G401 (cell line): ENCODE measurements at regions not wholly inside any gene's neighbourhood (a gene's known extent, or its start where the extent isn't known, plus 50 kb on each side); places are given as distances from the start of the nearest gene placed in this dataset.
A peak's percentile ranks its signal among the peaks of the same experiment; 100 is the strongest.
"Not testable (repeated sequence)": the region's sequence is repeated elsewhere in the genome, so short reads cannot be mapped to it uniquely, and the experiment has no call there.

Source experiments
- DNase-seq: peaks from one replicate; pipeline ENCODE4 v3.0.0-alpha.2; 2015; ENCODE audit warnings: low spot score
- in situ Hi-C: cut with HindIII; loops from 2 replicates; pipeline ENCODE4 v1.10.0; 2016; ENCODE audit warnings: low sequenced_read_pairs, mixed read lengths

GRCh38 chr11:45428541-45429230, 142.5 kb upstream of the SYT13 start:
- no peak for DNase-seq
- in situ Hi-C loops, result no loop called here

- DNase-seq, result no peak
- in situ Hi-C loops, result no loop called here
Measured at GRCh38 chr11:45428116-45428515, 142.0 kb upstream of the SYT13 start.

- DNase-seq, result no peak
- in situ Hi-C loops, result no loop called here
Measured at GRCh38 chr11:45424411-45425180, 138.5 kb upstream of the SYT13 start.

GRCh38 chr11:45423475-45424120, 137.5 kb upstream of the SYT13 start:
- in situ Hi-C loops, result no loop called here
- DNase-seq, result no peak

GRCh38 chr11:45423036-45423435, 136.9 kb upstream of the SYT13 start:
- DNase-seq, result no peak
- in situ Hi-C loops, result no loop called here

GRCh38 chr11:45414088-45414487, 127.9 kb upstream of the SYT13 start:
- in situ Hi-C loops, result no loop called here
- no peak for DNase-seq

GRCh38 chr11:45413156-45413858, 127.2 kb upstream of the SYT13 start:
- DNase-seq, result no peak
- in situ Hi-C loops, result no loop called here

- peak; percentile 56 for DNase-seq
- in situ Hi-C loops, result no loop called here
Measured at GRCh38 chr11:45412521-45412920, 126.4 kb upstream of the SYT13 start.

GRCh38 chr11:45412051-45412471, 125.9 kb upstream of the SYT13 start:
- in situ Hi-C loops, result no loop called here
- DNase-seq, result peak; percentile 55

GRCh38 chr11:45411228-45411946, 125.2 kb upstream of the SYT13 start:
- DNase-seq, result peak; percentile 59
- in situ Hi-C loops, result no loop called here

- DNase-seq, result no peak
- in situ Hi-C loops, result no loop called here
Measured at GRCh38 chr11:45410391-45411227, 124.5 kb upstream of the SYT13 start.

GRCh38 chr11:45409587-45409986, 123.4 kb upstream of the SYT13 start:
- in situ Hi-C loops, result no loop called here
- no peak for DNase-seq

- in situ Hi-C loops, result no loop called here
Measured at GRCh38 chr11:45407226-45407625, 121.1 kb upstream of the SYT13 start.

GRCh38 chr11:45405916-45406670, 120.0 kb upstream of the SYT13 start:
- no peak for DNase-seq
- in situ Hi-C loops, result no loop called here

More at GRCh38 chr11:45407226-45407625, 121.1 kb upstream of the SYT13 start:
- DNase-seq, result no peak

GRCh38 chr11:45403521-45403920, 117.4 kb upstream of the SYT13 start:
- DNase-seq, in situ Hi-C loops: not testable (repeated sequence)

GRCh38 chr11:45402049-45402630, 116.0 kb upstream of the SYT13 start:
- in situ Hi-C loops, result no loop called here
- DNase-seq, result no peak

GRCh38 chr11:45400591-45400990, 114.5 kb upstream of the SYT13 start:
- no peak for DNase-seq
- in situ Hi-C loops, result no loop called here
